Hematopoietic multipotent progenitor cell treated with erythropoietin and hydrocortisone succinate and interleukin-3 and kit ligand, for 15 days (in vitro differentiated cells): ENCODE measurements at regions not wholly inside any gene's neighbourhood (a gene's known extent, or its start where the extent isn't known, plus 50 kb on each side); places are given as distances from the start of the nearest gene placed in this dataset.
"Not testable (repeated sequence)": the region's sequence is repeated elsewhere in the genome, so short reads cannot be mapped to it uniquely, and the experiment has no call there.

Experiments
- DNase-seq: peaks from one replicate; pipeline ENCODE4 v3.0.0-alpha.2; 2015; ENCODE audit warnings: low spot score

DNA sequence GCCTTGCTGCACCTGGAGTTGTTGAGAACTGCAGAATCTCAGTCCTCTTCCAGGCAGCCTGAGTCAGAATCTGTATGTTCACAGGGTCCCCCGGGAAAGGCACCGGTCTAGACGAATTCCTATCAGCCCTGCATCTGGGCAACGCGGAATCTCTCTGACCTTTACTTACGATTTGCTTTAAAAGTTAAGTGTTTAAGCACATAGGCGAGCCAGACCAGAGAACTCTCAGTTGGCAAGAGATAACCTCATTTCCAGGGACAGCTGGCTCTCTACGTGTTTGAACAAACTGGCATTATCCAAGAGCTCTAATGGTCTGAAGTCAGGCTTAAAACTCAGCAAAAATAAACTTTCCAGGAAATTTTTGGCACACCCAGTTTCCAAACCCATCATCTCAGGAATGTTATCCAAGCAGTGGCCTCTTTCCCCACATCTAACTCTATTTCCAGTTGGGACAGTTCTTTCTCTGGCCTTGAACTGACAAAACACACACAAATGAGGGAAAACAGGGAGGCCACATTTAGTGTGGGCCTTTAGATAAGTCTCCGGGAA lies 53.4 kb downstream of the HES1 start:
- no peak for DNase-seq

DNA sequence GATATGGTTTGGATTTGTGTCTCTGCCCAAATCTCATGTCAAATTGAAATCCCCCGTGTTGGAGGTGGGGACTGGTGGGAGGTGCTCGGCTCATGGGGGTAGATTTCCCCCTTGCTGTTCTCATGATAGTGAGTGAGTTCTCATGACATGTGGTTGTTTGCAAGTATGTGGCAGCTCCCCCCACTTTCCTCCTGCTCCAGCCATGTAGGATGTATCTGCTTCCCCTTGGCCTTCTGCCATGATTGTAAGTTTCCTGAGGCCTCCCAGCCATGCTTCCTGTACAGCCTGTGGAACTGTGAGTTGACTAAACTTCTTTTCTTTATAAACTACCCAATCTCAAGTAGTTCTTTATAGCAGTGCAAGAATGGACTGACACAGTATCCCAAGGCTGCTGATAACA lies 55.9 kb downstream of the HES1 start:
- not testable (repeated sequence) for DNase-seq

DNA sequence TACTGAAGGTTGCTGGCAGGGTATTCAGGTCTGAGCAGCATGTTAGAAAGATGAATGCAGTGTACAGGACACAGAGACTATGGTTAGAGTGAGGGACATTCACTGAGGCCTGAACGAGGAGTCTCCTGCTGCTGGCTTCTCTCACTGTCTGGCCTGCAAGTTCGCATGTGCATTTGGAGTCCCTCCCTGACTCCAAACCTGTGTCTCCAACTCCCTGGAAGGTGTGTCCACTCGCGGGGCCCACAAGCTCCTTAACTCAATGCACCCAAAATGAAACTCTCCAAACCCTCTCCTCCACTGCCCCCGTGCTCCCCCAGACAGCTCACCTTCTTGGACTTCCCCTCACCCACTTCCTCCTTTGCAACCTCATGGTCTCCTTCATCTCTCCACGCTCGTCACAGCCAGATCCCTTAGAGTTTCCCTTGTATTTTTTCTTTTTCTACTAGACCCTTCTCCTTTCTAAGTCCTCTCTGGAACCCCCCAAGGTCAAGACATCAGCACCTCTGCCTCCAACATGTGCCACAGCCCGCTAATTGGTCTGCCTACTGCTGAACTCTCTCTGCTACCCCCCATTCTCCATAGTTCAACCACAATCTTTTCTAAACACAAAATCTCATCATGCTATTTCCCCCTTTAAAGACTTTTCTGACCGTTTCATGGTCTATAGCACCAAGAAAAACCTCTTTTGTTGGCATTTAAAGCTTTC lies 58.3 kb downstream of the HES1 start:
- DNase-seq = no peak

DNA sequence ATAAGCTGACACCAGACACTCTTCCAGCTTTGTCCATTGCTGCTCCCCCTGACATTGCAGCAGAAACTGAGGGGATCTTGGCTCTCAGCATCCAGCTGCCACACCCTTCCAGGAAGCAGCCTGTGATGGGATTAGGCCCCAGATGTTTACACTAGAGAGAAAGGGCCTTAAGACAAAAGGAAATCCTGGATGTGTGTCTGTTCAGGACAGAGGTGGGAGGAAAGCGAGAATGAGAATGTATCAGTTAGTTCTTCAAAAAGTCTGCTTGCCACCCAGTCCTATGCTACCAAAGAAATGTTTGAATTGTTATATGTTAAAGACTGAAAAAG lies 58.8 kb downstream of the HES1 start:
- no peak for DNase-seq

DNA sequence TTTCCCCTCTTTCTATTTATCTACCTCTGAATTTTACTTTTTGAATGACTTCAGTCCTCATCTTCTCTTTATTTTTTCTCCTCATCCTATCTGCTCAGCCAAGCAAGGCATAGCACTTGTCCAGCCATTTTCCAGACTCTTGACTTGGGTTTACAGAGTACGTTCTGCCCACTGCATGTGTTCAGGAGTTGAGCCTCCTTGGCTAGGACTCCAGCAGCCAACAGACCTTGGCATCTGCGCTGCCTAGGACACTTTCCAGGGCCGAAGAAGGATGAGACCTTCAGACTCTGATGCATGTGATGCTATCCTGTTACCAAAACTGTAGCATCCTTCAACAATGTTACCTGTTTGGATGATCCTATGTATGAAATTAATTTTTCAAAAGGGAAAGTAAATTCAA lies 59.7 kb downstream of the HES1 start:
- DNase-seq = no peak

DNA sequence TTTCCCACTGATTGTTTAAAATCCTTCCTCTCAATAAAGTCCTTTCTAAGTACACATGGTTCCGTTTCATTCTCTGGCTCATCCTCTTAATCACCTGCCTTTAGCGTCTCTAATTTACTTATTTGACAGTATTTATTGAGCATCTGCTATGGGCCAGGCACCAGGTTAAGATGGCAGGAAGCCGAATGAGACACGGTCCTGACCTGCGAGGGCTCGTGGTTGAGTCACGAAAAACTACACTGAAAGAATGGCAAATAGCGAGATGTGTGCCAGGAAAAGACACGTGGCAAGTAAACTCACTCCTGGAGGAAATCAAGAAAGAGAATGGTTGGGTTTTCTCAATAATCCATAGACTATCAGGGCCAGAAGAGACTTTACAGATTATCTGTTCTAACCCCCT lies 60.9 kb downstream of the HES1 start:
- DNase-seq = no peak

DNA sequence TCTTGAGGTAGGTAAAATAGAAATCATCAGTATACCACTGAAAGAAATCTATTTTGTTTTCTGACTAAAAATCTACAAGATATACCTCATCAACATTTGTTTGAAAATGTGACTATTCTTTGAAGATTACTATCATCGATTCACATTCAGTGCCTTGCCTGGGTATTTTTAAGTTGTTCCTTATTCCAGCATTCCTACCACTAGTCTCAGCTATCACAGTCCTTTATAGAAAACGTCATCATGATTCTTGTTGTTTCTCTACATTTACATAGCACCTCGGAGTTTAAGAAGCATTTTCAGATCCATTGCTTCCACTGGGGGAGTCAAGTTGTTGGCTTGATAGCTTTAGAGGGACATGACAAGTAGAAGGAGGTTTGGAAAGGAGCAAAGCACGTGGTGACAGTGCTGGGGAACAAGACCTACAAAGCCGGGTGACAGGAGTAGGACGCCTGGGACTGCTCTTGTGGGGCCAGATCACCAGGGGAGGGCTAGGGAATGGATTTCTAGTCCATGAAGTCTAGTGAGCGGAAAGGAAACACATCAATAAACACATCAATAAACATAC lies 61.5 kb downstream of the HES1 start:
- no peak for DNase-seq

DNA sequence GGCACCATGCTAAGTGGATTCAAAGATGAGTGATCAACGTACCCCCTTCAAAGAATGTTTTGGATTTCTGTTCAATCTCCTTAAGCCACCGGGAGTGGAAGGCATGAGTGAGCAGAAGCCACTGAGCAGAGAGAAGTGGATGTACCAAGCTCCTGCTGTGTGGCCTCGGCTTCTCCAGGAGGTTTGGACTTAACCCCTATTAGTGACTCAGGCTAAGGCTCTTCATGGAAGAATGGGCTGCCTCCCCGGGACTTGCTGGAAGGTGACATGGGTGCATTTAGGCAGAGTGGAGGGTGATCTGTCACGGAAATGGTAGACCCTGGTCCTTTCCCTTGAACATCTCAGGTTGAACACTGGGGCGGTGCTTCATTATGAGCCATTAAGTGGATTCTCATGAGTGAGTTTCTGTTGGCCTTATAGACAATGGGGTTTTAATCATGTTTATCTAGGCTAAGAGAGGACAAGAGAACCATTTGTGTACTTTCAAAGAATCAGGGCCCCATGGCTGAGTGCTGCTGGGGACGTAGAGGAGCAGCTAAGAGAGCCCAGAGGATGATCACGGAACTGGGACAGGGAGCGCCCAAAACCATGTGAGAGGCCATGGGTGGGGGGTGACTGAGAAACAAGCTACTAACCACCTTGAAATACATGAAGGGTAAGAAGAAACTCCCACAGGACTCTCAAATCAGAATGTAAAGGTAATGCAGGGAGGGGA lies 62.2 kb downstream of the HES1 start:
- DNase-seq = no peak

DNA sequence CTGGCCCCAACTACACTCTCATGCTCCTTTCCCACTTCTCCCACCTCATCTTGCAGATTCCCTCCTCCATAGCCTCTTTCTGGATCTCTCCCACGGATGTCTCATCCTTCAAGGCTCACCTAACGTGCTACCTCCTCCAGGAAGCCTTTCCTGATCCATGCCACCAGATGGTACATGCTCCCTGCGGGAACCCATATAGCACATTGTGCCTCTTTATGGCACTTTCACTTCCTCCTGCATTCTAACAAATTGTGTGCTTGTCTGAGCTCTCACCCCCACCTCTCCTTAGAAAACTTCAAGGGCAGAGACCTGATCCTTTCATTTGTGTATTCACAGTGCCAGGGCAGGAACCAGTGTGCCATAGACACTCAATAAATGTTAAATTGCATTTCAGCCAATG lies 63.0 kb downstream of the HES1 start:
- no peak for DNase-seq

DNA sequence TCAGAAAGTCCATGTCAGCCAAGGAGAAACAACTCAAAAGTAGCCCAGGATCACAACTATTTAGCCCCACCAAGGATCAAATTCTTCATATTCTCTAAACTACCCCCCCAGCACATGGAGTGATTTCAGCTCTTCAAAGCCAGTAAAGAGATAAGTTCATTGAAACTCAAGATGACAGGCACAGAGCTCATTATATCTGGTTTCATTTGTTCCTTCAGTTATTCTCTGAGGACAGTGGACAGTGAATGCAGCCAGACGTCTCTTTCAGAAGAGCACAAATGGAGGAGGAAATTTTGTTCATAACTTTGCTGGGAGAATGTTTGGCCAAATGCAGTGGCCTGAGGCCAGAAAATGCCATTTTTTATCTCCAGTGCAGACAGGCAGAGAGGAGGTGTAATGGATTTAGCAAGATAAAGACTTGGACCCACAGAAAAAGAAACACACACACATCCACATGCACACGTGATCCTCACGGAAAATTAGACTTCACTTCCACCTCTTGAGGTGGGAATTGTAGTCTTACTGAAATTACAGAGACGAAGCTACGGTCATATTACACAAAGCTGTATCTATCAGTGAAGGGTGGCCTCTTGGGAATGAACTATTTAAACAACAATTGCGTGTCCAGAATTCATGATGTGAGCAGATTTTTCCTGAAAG lies 64.6 kb downstream of the HES1 start:
- DNase-seq = no peak

DNA sequence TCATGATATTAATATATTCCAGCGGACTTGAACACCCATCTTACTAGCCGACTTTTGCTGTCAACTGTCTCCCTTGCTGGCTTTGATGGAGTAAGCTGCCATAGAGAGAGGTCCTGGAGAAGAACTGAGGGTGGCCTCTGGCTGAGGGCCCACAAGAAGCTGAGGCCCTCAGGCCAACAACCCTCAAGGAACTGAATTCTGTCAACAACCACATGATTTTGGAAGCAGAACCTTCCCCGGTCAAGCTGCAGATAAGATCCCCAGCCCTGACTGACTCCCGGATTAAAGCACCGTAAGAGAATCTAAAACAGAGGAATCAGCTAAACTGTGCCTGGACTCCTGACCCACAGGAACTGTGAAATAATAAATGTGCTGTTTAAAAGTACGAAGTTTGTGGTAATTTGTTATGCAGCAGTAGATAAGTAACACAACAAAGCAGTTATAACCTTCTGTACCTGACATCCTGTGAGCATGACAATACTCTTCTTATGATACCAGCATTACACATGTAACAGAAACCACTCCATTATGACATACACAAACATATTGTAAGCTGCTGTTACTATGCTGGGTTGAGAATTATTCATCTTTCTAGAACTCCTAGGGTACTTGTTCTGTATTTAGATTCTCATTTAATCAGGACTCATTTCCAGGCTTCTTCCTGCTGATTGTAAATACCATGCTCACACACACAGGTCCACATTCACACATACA lies 66.2 kb downstream of the HES1 start:
- DNase-seq = no peak

DNA sequence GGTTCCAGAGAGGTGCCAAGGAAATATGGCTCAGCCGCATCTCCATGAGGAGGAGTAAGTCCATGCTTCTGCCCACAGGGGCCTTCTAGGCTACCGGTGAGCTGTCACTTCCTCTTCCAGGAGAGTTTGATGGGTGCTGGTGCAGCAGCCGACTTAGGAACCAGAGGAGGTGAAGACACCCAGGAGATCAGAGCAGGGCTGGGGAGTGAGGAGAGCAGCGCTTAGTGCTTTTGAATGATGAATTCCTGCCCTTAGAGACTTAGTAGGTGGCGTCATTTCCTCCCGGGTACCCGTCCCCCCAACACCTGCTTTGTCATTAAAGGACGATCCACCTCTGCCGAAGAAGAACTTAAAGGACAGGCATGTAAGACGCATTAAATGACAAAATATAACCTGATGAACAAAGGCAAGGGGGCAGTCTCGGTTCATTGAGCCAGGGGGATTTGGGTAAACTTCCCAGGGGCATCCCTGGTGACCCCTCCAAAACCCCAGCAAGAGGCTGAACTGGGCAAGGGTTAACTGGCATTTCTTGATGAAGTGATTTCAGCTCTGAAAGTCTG lies 67.6 kb downstream of the HES1 start:
- DNase-seq = no peak

DNA sequence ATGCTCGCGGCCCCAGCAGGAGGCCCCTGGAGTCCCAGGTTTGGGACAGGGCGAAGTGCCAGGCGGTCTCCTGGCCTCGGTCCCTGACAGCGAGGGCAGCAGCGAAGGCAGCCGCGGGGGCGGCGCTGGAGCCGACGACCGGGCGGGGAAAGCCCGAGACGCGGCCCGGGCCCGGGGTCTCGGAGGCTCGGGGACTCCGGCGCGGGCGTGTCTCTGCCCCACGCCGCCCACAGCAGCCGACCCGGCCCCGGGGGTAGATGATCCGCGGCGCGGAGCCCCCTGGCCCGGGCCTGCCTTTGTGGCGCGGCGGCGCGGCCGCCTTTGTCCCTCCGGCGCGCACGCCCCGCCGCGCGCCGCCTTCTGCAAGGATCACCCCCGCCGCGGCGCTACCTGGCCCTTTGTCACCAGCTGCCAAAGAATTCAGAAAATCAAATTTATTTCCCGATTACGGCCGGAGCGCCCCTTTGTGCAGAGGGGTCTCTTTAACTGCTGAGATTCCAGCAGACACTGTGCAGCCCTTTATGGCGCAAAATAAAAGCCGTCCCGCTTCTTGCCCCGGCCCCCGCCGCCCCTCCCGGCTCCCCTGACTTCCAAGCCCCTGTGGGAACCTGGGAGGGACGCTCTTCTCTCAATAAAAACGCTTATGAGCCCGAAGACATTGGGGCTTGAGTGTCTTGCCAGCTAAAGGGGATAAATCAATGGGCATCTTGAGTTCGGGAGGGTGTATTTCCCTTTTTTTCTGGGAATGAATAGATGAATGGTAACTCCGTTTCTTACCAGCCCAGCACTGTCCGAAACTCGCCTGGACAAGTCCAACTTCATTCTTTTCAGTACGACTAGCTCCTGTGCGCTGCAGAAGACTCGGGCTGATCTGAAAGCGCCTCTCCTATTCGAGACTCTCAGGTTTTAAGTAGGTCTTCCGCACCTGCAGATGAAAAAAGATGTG lies 68.4 kb downstream of the HES1 start:
- no peak for DNase-seq

DNA sequence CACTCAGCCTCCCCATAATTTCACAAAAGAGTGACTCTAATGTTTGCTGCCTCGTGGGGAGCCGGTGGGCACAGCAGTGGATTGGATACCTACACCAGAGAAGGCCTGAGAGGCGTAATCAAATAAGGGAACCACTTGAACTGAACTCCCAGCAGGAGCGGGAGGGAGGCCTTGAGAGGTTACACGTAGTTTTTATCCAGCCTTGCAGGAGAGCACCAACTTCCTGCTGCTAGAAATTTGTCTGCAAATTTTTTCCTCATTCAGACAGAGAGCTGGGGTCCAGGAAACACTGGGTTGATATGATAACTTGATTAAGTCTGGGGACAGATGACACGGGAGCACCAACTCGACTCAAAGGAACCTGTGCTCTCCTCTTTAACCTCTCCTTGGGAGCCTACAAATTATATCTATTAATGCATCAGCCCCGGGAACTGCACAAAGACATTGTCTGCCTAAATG lies 69.8 kb downstream of the HES1 start:
- no peak for DNase-seq

DNA sequence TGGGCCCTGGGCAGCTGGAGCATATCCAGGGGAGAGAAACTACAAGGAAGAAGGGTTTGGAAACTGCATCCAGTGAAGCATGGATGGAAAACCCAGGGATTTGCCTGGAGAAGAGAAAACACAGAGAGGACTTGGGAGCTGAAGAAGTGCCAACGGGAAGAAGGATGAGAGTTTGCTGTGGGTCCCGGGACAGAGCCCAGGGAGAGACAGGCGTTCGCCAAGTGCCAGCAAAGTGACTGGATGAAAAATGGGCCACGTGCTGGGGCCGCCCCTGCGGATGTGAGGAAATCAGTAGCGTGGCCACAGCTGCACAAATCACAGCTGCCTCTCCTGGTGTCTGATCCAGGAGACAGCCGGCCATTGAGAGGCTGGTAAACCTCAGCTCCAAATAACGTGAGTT lies 70.4 kb downstream of the HES1 start:
- no peak for DNase-seq

DNA sequence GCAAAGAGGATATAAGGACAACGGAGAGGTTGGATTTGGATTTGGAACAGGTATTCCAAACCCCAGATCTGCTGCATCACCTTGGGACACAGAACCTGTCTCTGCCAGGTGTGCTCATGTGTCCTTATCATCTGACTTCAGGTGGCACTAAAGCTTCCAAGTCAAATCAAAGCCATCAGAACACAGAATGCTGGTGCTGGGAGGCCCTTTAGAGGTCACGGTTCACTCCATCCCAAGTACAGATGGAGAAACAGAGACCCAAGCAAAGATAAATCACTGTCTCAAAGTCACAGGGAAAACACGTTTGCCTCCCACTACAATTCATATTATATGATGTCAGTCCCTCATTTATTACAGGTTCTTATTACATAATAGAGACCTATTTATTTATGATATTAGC lies 72.8 kb downstream of the HES1 start:
- no peak for DNase-seq

DNA sequence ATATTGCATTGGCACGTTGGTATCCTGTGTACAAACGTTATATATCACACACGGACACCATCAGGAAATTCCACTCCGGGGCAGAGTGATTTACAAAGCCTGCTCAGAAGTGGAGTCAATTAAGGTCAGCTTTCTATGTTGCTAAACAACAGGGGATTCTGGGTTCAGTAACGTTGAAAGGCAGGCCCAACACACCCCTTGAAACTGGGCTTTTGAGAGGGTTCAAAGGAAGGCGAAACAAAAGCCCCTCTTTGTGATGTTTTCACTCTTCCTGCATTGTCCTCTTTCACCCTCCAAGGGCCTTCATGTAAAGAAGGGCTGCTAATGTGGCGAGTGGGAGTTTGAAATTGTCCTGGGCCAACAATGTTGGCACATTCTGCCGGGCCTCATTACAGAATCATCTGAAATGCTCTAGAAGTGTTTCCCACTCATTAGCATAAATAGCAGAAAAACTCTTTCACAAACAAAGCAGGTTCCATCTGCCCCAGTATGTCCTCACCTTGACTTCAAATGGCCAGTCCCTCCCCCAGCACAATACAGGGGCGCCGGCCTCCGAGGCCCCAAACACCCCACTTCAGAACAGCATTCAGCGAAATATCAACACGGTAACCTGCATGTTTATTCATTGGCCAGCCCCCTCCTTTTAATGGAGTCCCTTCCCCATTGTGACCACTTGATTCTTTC lies 76.4 kb downstream of the HES1 start:
- no peak for DNase-seq

DNA sequence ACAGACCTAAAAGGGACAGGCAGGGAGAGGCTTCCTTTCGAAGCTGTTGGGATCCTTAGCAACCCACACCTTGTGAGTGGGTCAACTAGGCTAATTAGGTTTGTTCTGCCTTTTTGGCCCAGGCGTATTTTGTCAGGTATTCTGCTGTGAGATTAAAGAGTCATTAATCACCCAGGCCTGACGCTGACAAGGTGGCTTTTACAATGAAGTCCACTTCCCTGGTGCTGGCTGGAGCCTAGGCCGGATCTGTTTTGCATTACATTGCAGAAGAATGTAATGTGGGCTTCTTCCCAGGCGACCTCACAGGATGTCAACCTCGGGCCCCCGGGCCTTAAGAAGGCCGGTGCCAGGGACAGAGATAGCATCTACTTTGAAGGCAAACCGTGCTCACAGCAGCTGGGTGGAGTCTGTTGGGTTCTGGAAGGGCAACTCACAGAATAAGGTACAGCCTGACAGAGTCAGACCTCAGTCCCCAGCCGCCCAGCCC lies 76.9 kb downstream of the HES1 start:
- DNase-seq = no peak

DNA sequence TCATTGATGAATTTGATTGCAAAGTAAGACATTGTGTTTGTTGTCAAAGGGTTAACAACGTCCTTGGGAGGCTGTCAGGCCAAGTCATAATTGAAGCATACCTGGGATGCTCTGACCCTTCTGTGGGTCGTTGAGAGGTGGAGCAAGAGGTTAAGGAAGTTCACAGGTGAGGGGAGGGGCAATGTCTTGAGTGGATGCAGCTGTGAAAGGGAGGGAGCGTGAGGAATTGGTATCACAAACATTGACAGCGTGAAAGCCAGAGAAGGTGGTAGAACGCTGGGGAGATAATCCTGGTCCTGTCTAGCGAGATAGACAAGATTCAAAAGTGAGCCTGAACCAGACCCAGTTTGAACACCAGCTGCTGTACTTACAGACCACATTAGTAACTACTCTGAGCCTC lies 79.4 kb downstream of the HES1 start:
- no peak for DNase-seq
